Loucy (cell line): ENCODE measurements at regions not wholly inside any gene's neighbourhood (a gene's known extent, or its start where the extent isn't known, plus 50 kb on each side); places are given as distances from the start of the nearest gene placed in this dataset.

Experiments used
- H2AFZ ChIP-seq: fragments of 200-600 bp; sonication (generic); 2 replicates; pipeline ENCODE4 v1.6.0; 2016; ENCODE audit warnings: antibody characterized with exemption, mild to moderate bottlenecking, low read length, moderate library complexity
- H3F3A ChIP-seq: fragments of 200-600 bp; 2 replicates; pipeline ENCODE4 v1.6.0; 2016; ENCODE audit warnings: antibody characterized with exemption, low read depth, mild to moderate bottlenecking
- H3K27me3 ChIP-seq: fragments of 200-600 bp; sonication (generic); 2 replicates; pipeline ENCODE4 v1.6.1; 2014; ENCODE audit warnings: low read length, mild to moderate bottlenecking; ENCODE audit not compliant: insufficient read depth, poor library complexity, severe bottlenecking
- H3K36me3 ChIP-seq: fragments of 200-600 bp; sonication (generic); 2 replicates; pipeline ENCODE4 v1.6.1; 2016; ENCODE audit warnings: low read length; ENCODE audit not compliant: insufficient read depth
- H3K4me1 ChIP-seq: fragments of 200-600 bp; sonication (generic); 2 replicates; pipeline ENCODE4 v1.5.1; 2014; ENCODE audit warnings: low read length, mild to moderate bottlenecking; ENCODE audit not compliant: insufficient read depth, poor library complexity, severe bottlenecking
- H3K4me2 ChIP-seq: fragments of 200-600 bp; sonication (generic); 2 replicates; pipeline ENCODE4 v1.6.0; 2014; ENCODE audit warnings: antibody characterized with exemption, low read length, low read depth, mild to moderate bottlenecking; ENCODE audit not compliant: poor library complexity, severe bottlenecking
- H3K4me3 ChIP-seq: fragments of 200-600 bp; sonication (generic); 2 replicates; pipeline ENCODE4 v1.5.1; 2014; ENCODE audit warnings: low read length, mild to moderate bottlenecking, mixed read lengths; ENCODE audit not compliant: poor library complexity, severe bottlenecking
- H3K79me2 ChIP-seq: fragments of 200-600 bp; sonication (generic); 2 replicates; pipeline ENCODE4 v1.6.1; 2014; ENCODE audit warnings: low read length; ENCODE audit not compliant: insufficient read depth
- H3K9ac ChIP-seq: fragments of 200-600 bp; sonication (generic); 2 replicates; pipeline ENCODE4 v1.6.0; 2014; ENCODE audit warnings: mild to moderate bottlenecking, low read depth, low read length, moderate library complexity; ENCODE audit not compliant: poor library complexity, severe bottlenecking
- H3K9me2 ChIP-seq: fragments of 200-600 bp; sonication (generic); replicated peaks from 2 replicates; pipeline ENCODE4 v1.6.1; 2016; ENCODE audit warnings: low read depth, low read length, mixed read lengths
- H3K9me3 ChIP-seq: fragments of 200-600 bp; sonication (generic); 2 replicates; pipeline ENCODE4 v1.6.1; 2014; ENCODE audit warnings: mild to moderate bottlenecking, antibody characterized with exemption, low read length, low read depth; ENCODE audit not compliant: insufficient read depth
- H4K20me1 ChIP-seq: fragments of 200-600 bp; sonication (generic); 2 replicates; pipeline ENCODE4 v1.6.0; 2014; ENCODE audit warnings: antibody characterized with exemption, low read length, mild to moderate bottlenecking; ENCODE audit not compliant: insufficient read depth, poor library complexity, severe bottlenecking
- CTCF ChIP-seq: fragments of 200-600 bp; sonication (generic); conservative IDR thresholded peaks from 2 replicates; pipeline ENCODE4 v1.5.1; 2014; ENCODE audit warnings: mild to moderate bottlenecking, antibody characterized with exemption, low read length
- EZH2phosphoT487 ChIP-seq: fragments of 200-600 bp; IDR thresholded peaks from 2 replicates; pipeline ENCODE4 v1.6.1; 2018; ENCODE audit warnings: antibody characterized with exemption, mild to moderate bottlenecking, moderate library complexity, borderline replicate concordance

DNA sequence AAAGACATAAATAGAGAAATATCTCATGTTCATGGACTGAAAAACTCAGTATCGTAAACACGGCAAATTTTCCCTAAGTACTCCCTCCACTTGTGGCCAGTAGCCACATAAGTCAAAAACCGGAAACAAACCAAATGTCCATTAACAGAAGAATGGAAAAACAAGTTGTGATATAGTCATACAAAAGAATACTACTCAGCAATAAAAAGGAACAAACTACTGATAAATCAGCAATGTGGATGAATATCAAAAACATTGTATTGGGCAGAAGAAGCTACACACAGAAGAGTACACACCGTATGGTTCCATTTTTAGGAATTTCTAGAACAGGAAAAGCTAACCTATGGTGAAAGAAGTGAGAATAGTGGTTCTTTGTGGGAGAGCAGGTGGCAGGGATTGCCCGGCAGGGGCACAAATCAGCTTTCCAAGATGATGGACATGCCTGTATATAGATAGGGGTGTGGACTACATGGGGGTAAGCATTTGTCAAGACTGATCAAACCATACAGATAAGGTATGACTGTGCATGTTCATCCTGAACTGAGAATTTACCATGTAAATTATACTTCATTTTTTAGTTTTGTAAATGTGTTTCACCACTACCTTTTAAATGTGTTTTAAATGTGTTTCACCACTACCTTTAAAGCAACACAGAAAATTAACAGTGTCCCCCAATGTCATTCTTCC, 172.8 kb upstream of the CDH5 start:
- no peaks in the 10 kb centered on the region for H3K4me1 ChIP-seq
- no peaks in the 10 kb centered on the region for H3K9me3 ChIP-seq
- no peak overlapping the region for H2AFZ ChIP-seq
- TF ChIP-seq EZH2phosphoT487 (no peak), CTCF (no peak)
- H3K27me3 ChIP-seq: no peaks in the 10 kb centered on the region
- H3K36me3 ChIP-seq: no peaks in the 10 kb centered on the region
- no peak overlapping the region for H3K4me2 ChIP-seq
- no peak overlapping the region for H3K4me3 ChIP-seq
- no peaks in the 10 kb centered on the region for H3K79me2 ChIP-seq
- no peaks in the 10 kb centered on the region for H3K9me2 ChIP-seq
- H3F3A ChIP-seq: no peaks in the 10 kb centered on the region
- no peaks in the 10 kb centered on the region for H4K20me1 ChIP-seq
- no peak overlapping the region for H3K9ac ChIP-seq

DNA sequence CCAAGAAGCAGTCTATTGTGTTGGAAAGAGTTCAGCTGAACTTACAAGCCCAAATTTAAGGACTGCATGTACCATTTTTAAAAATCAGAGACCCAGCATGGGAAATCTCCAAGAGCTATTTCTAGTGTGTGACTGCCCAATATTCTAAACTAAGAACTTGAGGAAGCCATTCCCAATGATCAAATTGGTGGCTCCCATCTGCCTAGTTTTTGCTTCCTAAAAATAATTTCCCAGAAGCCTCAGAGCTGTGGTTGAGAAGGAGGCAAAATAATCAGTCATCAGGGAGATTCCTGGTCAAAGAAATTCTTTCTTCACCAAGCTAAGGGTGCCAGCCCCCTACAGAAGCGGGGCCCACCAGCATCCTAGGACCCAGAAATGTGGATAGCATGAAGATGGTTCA, 176.1 kb upstream of the CDH5 start:
- TF ChIP-seq EZH2phosphoT487 (no peak), CTCF (no peak)
- no peak overlapping the region for H3K4me2 ChIP-seq
- H3K36me3 ChIP-seq: no peaks in the 10 kb centered on the region

GRCh38 chr16:66189951-66190350, 176.5 kb upstream of the CDH5 start:
- Histone ChIP-seq H3K36me3 (no peaks in the 10 kb centered on the region), H3K79me2 (no peaks in the 10 kb centered on the region), H3K9ac (no peak overlapping the region), H4K20me1 (no peaks in the 10 kb centered on the region), H3K4me2 (no peak overlapping the region), H2AFZ (no peak overlapping the region), H3F3A (no peaks in the 10 kb centered on the region), H3K9me2 (no peaks in the 10 kb centered on the region), H3K27me3 (no peaks in the 10 kb centered on the region), H3K9me3 (no peaks in the 10 kb centered on the region), H3K4me1 (no peaks in the 10 kb centered on the region), H3K4me3 (no peak overlapping the region)
- no peak for TF ChIP-seq CTCF

More for the DNA sequence above, 176.1 kb upstream of the CDH5 start:
- Histone ChIP-seq H3K4me3 (no peak overlapping the region), H3K9ac (no peak overlapping the region), H2AFZ (no peak overlapping the region), H3K4me1 (no peaks in the 10 kb centered on the region), H3K79me2 (no peaks in the 10 kb centered on the region), H3K9me3 (no peaks in the 10 kb centered on the region), H3F3A (no peaks in the 10 kb centered on the region), H4K20me1 (no peaks in the 10 kb centered on the region), H3K27me3 (no peaks in the 10 kb centered on the region), H3K9me2 (no peaks in the 10 kb centered on the region)
